ENCODE measurements at regions not wholly inside any gene's neighbourhood (a gene's known extent, or its start where the extent isn't known, plus 50 kb on each side); places are given as distances from the start of the nearest gene placed in this dataset.

DNA sequence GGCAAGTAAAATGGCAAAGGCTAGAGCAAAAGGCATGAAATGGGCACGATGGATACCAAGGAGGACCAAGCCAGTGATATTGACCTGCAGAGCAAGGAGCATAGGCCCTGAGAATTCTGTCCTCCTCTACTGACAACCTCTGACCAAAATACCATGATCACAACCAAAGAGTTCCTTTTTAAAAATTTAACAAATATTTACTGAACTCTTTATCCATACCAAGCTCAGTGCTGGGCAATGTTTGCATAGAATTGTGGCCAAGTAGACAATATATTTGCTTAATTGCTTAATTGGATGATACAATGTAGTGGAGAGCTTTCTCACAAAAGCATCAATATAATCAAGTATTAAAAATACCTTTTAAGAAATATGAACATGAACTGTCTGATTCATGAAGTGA lies 265.7 kb downstream of the ICOS start:
- dilution Hi-C loops (cut with MboI; ENCODE audit: extremely low pct_ligation_motif_present, low sequenced_read_pairs) = no loop called here
- Histone ChIP-seq H3K27me3 (ENCODE audit: control insufficient read depth, extremely low read depth, insufficient read depth, low read length) (no peaks in the 10 kb centered on the region), H3K4me2 (ENCODE audit: control insufficient read depth, extremely low read depth, insufficient read depth, low read depth, low read length) (no peak overlapping the region), H3K79me2 (ENCODE audit: control insufficient read depth, insufficient read depth, low read length) (no peaks in the 10 kb centered on the region), H2AFZ (ENCODE audit: control insufficient read depth, low read length) (no peak overlapping the region), H3K4me1 (ENCODE audit: control insufficient read depth, extremely low read depth, insufficient read depth, low read length) (no peaks in the 10 kb centered on the region), H3K9ac (ENCODE audit: control insufficient read depth, extremely low read depth, insufficient read depth, low read length) (no peak overlapping the region), H4K20me1 (ENCODE audit: control insufficient read depth, extremely low read depth, insufficient read depth, low read length) (no peaks in the 10 kb centered on the region), H3K27ac (ENCODE audit: control insufficient read depth, insufficient read depth, low read length) (no peak overlapping the region), H3K9me3 (ENCODE audit: control insufficient read depth, low read depth, low read length) (no peaks in the 10 kb centered on the region), H3K36me3 (ENCODE audit: control insufficient read depth in 2 of 2, extremely low read depth in 1 of 2, insufficient read depth in 2 of 2, low read length in 2 of 2) (no peaks in the 10 kb centered on the region), H3K9me1 (ENCODE audit: control insufficient read depth, extremely low read depth, insufficient read depth, low read length) (no peaks in the 10 kb centered on the region), H3K4me3 (ENCODE audit: control insufficient read depth in 2 of 3, extremely low read depth in 1 of 3, insufficient read depth in 2 of 3, low read depth in 1 of 3, low read length in 3 of 3) (no peak overlapping the region)
- TF ChIP-seq, protein P1, sequence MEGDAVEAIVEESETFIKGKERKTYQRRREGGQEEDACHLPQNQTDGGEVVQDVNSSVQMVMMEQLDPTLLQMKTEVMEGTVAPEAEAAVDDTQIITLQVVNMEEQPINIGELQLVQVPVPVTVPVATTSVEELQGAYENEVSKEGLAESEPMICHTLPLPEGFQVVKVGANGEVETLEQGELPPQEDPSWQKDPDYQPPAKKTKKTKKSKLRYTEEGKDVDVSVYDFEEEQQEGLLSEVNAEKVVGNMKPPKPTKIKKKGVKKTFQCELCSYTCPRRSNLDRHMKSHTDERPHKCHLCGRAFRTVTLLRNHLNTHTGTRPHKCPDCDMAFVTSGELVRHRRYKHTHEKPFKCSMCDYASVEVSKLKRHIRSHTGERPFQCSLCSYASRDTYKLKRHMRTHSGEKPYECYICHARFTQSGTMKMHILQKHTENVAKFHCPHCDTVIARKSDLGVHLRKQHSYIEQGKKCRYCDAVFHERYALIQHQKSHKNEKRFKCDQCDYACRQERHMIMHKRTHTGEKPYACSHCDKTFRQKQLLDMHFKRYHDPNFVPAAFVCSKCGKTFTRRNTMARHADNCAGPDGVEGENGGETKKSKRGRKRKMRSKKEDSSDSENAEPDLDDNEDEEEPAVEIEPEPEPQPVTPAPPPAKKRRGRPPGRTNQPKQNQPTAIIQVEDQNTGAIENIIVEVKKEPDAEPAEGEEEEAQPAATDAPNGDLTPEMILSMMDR (optimal IDR thresholded peaks at IDR 0.05 in 1 of 3, IDR thresholded peaks at IDR 0.05 in 1 of 3, conservative IDR thresholded peaks at IDR 0.05 in 1 of 3; ENCODE audit: extremely low read depth in 1 of 3, insufficient read depth in 2 of 3, low read length in 3 of 3) = no peak
- no peak for TF ChIP-seq EZH2 (IDR thresholded peaks at IDR 0.05; ENCODE audit: low read length)
- DNase-seq (ENCODE audit: low read depth, low spot score) (no peak), FAIRE-seq (no peak)

GRCh38 chr2:204203704-204204103 lies 267.1 kb downstream of the ICOS start:
- no peak for FAIRE-seq

More at GRCh38 chr2:204203704-204204103, 267.1 kb downstream of the ICOS start:
- Histone ChIP-seq H4K20me1 (ENCODE audit: control insufficient read depth, extremely low read depth, insufficient read depth, low read length) (no peaks in the 10 kb centered on the region), H3K27me3 (ENCODE audit: control insufficient read depth, extremely low read depth, insufficient read depth, low read length) (no peaks in the 10 kb centered on the region), H3K9me1 (ENCODE audit: control insufficient read depth, extremely low read depth, insufficient read depth, low read length) (no peaks in the 10 kb centered on the region), H3K9me3 (ENCODE audit: control insufficient read depth, low read depth, low read length) (no peaks in the 10 kb centered on the region), H3K4me1 (ENCODE audit: control insufficient read depth, extremely low read depth, insufficient read depth, low read length) (no peaks in the 10 kb centered on the region), H3K27ac (ENCODE audit: control insufficient read depth, insufficient read depth, low read length) (no peak overlapping the region), H3K9ac (ENCODE audit: control insufficient read depth, extremely low read depth, insufficient read depth, low read length) (no peak overlapping the region), H3K36me3 (ENCODE audit: control insufficient read depth in 2 of 2, extremely low read depth in 1 of 2, insufficient read depth in 2 of 2, low read length in 2 of 2) (no peaks in the 10 kb centered on the region), H2AFZ (ENCODE audit: control insufficient read depth, low read length) (no peak overlapping the region), H3K79me2 (ENCODE audit: control insufficient read depth, insufficient read depth, low read length) (no peaks in the 10 kb centered on the region), H3K4me2 (ENCODE audit: control insufficient read depth, extremely low read depth, insufficient read depth, low read depth, low read length) (no peak overlapping the region), H3K4me3 (ENCODE audit: control insufficient read depth in 2 of 3, extremely low read depth in 1 of 3, insufficient read depth in 2 of 3, low read depth in 1 of 3, low read length in 3 of 3) (no peak overlapping the region)
- no peak for TF ChIP-seq EZH2 (IDR thresholded peaks at IDR 0.05; ENCODE audit: low read length)
- TF ChIP-seq, protein P1 (optimal IDR thresholded peaks at IDR 0.05 in 1 of 3, IDR thresholded peaks at IDR 0.05 in 1 of 3, conservative IDR thresholded peaks at IDR 0.05 in 1 of 3; ENCODE audit: extremely low read depth in 1 of 3, insufficient read depth in 2 of 3, low read length in 3 of 3) = no peak
- no peak for DNase-seq (ENCODE audit: low read depth, low spot score)
- dilution Hi-C loops (cut with MboI; ENCODE audit: extremely low pct_ligation_motif_present, low sequenced_read_pairs) = no loop called here

All from keratinocyte (primary cell).